HG03575 (cell line): ENCODE measurements at regions not wholly inside any gene's neighbourhood (a gene's known extent, or its start where the extent isn't known, plus 50 kb on each side); places are given as distances from the start of the nearest gene placed in this dataset.

Experiments
- ATAC-seq: cut with Tn5 transposase; IDR thresholded peaks from one replicate; pipeline ENCODE4 v1.9.1; 2021; ENCODE audit not compliant: unreplicated experiment, insufficient number of reproducible peaks, low FRiP score; ENCODE audit errors: extremely low read depth

DNA sequence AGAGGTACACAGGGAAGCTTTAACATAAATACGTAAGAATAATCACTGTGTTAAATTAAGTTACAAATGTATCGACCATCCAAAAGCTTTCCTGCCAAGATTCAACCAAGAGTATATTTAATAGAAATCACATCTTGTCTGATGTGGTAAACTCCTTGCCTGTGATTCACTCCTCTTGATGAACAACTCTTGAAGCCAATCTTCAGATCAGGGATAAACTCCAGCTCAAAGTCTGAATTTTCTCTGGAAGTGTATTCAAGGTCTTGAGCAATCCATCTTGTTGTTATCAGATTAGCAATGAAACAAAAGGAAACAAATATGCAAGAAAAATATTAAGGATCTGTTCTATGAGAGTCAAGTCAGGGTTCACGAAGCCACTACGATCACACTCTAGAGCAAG, 170.0 kb upstream of the ADAMTS16 start:
- no peak for ATAC-seq

DNA sequence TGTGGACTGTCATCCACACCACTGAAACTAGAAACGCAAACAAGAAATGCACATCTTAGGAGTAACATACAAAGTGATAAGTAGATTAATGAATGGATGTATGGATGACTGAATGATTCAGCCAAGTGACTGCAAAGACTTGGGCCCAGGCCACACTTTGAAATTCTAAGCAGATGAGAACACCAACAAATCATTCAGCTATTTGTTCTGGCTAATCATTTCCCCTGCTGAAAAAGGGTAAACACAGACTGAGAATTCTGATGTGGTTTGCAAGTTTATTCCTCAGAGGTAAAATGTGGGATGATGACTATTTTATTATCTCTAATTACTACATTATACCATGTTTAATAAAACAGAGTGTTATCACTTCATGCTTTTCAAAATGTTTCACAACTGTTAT, 163.2 kb upstream of the ADAMTS16 start:
- no peak for ATAC-seq

DNA sequence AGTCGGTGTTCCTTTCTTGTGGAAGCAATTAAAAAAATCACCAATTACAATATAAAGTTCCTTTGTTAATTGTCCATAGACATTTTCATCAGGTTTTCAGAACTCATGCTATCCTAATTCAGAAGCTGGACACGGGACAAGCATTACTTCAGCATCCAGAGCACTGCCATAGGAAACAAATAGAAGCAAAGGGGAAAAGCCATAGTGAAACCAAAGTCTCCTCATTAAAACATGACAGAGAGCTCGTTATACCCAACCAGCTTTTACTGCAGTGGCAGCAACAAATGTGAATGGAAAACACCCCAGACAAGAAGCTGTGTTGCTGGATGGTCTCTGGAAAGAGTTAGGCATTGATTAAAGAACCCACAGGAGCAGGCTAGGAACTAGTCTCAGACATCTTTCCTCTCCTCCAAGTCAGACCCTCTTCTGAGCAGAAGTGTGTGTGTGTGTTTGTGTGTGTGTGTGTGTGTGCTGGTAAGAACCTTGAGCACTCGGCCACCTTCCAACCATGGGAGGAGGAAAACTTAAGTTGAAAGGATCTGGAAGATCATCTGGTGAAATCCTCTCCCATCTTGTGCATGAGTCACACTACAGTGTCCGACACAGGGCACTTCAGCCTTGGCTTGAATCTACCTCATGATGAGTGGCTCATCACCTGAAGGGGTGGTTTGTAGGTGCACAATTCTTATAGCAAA, 162.6 kb upstream of the ADAMTS16 start:
- no peak for ATAC-seq

DNA sequence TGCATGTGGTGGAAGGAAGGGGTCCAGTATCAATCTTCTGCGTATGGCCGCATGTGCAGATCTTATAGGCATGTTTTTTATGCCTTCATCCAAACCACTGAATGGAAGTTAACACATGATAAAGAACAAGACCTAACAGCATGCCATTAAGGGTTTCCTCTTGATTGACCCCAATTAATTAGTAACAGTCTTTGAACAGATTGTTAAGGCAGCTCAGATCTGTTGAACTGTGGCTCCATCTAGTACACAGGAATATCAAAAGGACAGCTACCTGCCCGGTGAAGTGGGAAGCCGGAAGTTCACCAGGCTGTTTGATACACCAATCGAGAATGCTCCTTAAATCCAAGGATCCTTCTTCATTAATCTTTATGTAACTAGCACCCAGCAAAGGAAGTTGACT, 159.9 kb upstream of the ADAMTS16 start:
- ATAC-seq: no peak

DNA sequence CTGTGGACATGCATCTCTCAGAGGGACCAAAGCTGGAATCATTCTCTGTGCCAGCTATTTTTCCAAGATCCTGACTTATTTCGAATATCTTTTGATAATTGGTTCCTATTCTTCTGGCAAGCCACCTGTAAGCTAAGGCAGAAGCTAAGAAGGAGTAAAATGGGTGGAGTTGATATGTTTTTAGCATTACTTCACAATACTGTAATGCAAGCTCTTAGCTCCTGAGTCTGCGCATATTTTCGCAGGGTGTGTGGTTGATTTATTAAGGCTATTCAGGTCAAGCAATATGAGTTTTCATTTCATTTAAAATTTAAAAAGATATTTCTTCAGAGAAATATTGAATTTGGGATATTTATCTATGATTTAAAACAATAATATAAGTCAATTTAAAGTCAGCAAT, 158.5 kb upstream of the ADAMTS16 start:
- no peak for ATAC-seq

DNA sequence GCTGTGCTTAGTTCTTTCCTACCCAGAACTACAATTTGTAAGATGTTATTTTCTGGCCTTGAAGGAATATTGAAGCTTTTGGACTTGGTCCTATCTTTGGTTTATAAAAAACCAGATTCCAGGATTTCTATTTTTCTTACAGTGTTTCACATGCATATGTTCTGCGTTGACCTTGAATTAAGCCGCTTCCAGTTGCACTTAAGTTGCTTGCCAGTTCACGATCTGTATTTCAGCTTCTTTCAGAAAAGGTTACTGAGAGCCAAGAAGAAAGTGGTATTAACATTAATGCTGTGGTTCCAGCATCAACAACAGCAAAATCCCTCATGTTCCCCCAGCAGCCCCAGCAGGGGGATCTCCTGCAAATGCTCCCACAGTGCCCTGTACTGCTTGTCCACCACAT, 156.4 kb upstream of the ADAMTS16 start:
- no peak for ATAC-seq

DNA sequence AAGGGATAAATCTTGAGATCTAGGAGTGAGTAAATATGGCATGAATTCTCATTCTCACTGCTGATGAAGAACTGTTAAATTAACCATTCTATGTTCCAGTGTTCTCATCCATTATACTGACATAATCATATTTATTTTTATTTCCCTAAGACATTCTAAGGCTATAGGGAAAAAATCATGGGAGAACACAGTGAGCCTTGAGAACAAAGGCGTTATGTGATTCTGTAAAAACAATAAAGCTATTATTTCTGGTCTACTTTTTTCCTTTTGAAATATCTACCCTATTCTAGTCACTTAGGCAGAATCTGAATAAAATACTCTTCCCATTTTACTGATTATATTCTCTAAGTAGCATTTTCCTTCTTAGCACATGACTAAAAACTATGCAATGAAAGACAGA, 155.7 kb upstream of the ADAMTS16 start:
- ATAC-seq: no peak

DNA sequence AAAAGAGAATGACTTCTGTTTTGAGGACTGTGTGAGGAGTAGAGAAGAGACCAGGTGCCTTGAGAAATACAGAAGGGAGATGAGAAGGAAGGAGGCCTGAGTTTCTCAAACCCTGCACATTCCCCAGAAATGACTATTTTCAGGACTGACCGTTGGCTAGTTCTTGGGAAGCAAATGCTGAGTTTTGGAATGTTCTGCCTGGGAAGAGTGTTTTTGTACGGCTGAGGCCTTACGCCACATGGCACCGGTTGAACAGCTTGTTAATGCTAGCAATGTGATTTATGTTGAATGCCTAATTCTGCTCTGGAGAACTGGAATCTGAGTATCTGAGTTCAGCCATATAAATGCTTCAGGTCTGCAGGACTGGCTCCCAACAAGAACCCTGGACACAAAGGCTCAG, 152.7 kb upstream of the ADAMTS16 start:
- ATAC-seq: no peak

DNA sequence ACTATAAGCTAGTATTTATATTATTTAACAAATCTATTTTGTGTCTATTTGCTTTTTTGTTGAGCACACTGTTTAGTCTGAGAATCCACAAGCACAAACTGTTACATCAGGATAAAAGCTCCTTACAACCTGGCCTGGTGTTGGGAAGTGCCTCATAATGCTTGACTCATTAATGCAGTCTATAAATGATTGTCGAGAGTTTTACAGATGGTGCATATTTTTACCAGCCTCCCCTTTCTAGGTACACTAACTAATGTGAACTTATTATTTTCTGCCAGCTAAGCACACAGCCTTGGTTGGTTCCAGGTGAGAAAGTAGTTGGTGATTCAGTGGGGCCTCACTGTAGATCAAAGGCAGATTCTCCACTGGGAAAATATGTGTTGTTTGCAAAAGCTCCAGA, 151.0 kb upstream of the ADAMTS16 start:
- ATAC-seq: no peak

DNA sequence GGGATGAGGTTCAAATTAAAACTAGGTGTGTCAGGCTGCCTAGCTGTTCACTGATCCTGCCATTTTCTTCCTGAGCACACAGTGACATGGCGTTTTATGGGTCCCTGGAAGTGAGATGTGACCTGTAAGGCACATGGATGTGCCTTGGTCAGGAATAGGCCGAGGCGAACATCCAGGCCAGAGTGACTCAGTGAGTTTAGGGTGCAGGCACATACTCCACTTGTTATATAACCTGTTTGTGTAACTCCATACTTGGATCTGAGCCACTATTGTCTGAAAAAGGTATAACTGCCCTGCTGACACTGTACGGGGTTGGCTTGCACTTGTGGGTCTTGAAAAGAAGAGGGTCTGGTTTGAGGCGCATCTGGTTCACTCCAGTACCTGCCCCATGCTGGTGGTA, 150.1 kb upstream of the ADAMTS16 start:
- no peak for ATAC-seq

DNA sequence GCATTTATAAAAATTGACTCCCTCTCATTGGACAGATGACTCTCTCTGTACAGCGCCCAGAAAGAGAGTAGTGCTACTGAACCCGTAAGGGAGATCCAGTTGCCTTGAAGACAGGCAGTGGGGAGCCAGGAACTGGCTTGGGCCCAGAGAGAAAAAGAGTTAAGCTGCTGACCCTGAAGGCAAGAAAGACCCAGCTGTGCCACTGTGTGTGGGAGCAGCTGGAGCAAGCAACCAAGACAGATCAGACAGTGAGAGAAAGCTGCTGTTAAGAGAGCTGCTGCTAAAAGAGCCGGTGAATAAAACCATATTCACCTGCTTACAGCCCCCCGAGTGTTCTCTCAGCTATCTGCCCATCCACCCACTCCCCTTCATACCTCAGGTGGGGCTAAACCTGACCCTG, 149.7 kb upstream of the ADAMTS16 start:
- no peak for ATAC-seq

DNA sequence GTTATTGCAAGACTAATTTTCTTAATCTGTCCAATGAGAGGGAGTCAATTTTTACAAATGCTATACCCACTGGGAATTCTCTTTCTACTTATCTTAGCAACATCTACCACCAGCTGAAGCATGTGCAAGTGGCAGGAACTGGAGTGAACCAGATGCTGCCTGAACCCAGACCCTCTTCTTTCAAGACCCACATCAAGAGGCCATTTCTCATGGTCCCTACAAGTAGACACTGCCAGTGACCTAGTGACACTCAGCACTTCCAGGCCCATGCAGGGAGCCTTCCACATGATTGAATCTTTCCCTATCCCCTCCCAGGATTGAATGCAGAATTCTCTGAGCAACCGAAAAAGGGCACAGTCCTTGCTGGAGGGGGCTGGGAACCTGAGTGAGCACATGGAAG, 148.2 kb upstream of the ADAMTS16 start:
- no peak for ATAC-seq

DNA sequence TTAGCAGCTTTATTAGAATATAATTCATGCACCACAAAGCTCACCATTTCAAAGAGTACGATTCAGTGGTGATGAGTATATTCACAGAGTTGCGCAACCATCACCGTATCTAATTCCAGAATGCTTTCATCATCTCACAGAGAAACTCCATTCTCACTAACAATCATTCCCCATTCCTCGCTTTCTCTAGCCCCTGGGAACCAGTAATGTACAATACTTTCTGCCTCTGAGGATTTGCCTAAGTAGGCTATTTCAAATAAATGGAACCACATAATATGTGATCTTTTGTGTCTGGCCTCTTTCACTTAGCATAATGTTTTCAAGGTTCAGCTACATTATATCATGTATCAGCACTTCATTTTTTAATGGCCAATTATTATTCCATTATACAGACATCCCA, 145.1 kb upstream of the ADAMTS16 start:
- ATAC-seq: no peak

DNA sequence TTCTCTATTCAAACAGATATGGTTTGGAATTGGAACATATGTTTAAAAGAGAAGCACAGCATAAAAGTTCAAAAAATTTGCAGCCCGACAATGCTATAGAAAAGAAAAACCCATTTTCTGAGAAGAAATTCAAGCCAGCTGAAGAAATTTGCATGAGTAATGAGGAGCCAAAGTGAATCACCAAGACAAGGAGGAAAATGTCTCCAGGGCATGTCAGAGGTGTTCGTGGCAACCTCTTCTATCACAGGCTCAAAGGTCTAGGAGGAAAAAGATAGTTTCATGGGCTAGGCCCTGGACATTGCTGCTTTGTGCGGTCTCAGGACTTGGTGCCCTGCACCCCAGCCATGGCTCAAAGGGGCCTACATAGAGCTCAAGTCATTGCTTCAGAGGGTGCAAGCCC, 134.8 kb upstream of the ADAMTS16 start:
- no peak for ATAC-seq

DNA sequence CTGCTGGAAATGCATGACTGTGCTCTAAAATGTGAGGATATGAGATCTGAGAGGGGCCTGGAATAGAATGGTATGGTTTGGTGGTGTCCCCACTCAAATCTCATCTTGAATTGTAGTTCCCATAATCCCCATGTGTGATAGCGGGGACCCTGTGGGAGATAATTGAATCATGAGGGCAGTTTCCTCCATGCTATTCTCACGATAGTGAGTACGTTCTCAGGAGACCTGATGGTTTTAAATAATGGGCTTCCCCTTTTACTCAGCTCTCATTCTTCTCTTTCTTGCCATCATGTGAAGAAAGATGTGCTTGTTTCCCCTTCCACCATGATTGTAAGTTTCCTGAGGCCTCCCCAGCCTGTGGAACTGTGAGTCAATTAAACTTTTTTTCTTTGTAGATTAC, 133.6 kb upstream of the ADAMTS16 start:
- ATAC-seq: no peak

DNA sequence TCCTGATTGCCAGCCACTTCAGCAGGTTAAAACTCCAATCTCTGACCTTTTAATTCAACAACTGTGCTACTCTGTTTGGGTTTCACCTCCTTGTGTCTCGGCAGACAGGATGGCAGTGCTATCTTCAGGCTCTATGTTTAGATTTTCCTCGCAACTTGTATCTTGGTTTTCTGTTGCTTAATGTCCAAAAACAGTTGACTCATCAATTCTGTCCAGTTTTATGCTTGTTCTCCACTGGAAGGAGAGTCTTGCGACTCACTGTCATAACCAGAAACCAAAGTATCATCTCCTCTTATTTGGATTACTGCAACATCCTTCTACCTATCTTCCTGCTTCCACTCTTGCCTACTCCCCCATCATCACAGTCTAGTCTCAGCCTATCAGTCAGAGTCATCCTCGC, 130.9 kb upstream of the ADAMTS16 start:
- no peak for ATAC-seq

DNA sequence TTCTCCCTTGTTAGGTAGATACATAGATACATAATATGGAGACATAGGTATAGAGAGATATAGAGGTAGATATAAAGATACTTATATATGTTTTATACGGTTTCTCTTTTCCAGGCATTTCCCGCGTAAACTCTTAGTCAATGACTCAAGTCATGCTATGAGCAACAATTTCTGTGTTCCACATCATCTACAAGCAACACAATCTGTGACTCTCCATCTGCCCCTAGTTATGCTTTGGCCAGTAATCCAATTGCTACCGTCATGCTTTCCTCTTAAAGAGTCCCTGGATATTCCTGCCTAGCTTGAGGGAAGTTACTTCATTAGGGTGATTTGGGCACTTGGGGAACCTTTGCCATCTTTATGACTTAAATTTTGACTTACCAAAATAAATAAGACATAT, 129.0 kb upstream of the ADAMTS16 start:
- ATAC-seq: no peak

DNA sequence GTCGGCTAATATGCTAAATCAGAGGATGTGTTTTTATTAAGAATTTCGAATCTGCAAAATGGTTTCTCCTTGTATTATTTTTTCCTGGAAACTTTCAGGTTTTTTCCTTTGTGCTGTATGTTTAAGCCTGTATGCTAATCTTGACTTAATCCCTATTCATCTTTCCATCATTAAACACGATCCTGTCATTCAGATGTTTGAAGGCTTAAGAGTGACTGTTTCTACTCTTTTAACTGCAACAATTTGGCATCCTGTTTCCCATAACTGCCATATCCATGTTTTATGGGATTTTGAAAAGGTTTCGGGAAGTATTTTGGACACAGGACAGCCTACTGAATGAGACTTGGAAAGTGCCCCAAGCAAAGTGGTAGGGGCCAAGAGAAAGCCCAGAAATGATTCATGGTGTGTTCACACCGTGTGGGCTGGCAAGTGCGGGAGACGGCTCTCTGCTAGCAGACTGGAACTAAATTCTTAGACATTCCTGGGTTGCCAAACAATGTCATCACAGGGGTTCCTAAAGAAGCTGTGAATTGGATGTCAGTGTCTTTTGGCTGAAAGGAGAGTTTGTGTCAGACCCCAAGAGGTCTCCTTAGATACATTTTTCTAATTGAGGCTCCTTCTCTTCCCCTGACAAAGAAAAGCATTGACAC, 125.4 kb upstream of the ADAMTS16 start:
- no peak for ATAC-seq

DNA sequence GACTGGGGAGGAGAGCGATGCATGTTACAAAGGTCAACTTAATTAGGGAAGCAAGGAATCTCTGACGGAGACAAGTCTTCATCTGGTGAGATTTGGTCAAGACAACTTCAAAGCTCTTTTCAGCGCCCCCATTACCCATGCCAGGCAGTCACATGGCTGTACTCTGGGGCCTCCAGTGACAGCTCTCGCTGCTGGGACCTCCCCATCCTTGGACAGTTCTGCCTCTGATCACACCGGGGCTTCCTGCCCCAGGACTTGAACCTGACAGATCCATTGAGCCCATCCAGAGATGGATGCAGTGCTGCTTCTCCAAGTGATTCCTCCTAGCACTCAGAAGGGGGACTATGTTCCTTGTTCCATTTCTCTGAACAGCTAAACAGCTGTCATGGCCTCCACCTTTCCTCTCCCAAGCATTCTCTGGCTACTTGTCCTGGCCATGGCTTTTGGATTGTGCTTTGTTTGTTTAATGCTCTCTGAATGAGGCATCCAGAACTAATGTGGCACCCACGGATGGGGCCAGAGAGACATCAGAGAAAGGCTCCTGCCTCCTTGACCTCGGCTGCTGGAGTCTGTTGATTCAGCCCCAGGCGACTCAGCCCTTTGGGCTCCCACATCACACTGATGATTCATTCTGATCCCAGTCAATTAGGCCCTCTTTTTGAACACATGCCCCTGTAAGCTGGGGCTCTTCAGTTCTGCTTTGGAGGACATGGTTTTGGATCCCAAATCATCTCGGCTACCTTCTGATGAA, 122.1 kb upstream of the ADAMTS16 start:
- no peak for ATAC-seq

DNA sequence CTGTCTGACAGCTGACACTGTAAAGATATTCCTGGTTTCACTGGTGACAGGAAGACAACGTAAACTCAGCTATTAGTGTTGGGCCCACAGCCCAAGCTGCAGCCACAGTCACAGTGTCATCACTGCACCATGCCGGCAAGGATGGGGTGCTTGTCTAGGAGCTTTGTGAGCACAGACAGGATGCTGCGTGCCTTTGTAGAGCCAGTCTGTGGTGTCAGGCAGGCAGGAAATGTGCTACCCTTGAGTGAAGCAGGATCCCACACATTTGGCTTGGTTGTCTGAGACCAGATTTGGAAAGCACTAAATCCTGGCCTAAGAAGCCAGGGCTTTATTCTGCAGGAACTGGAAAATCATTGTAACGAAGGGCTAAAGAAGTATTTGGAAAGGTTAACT, 121.6 kb upstream of the ADAMTS16 start:
- no peak for ATAC-seq
